Ascending aorta (tissue), 2 donors: ENCODE measurements at regions not wholly inside any gene's neighbourhood (a gene's known extent, or its start where the extent isn't known, plus 50 kb on each side); places are given as distances from the start of the nearest gene placed in this dataset.

Experiments used
- DNase-seq, 2 donors: peaks; one replicate each; pipeline ENCODE4 v3.0.0-alpha.2; 2019; ENCODE audit warnings: low spot score in 2 of 2
- H3K27ac ChIP-seq, 2 donors: fragments of 200-600 bp; sonication (generic); one replicate each; pipeline ENCODE4 v1.5.1; 2016 to 2017; ENCODE audit warnings: mild to moderate bottlenecking in 1 of 2
- H3K27me3 ChIP-seq: fragments of 200-600 bp; sonication (generic); one replicate; pipeline ENCODE4 v1.5.1; 2017
- H3K36me3 ChIP-seq, 2 donors: fragments of 200-600 bp; sonication (generic); one replicate each; pipeline ENCODE4 v1.5.1; 2016
- H3K4me1 ChIP-seq, 2 donors: fragments of 200-600 bp; sonication (generic); one replicate each; pipeline ENCODE4 v1.5.1; 2016 to 2017; ENCODE audit warnings: mild to moderate bottlenecking in 1 of 2
- H3K4me3 ChIP-seq, 2 donors: fragments of 200-600 bp; sonication (generic); one replicate each; pipeline ENCODE4 v1.5.1; 2016 to 2017; ENCODE audit warnings: mild to moderate bottlenecking in 1 of 2
- H3K9me3 ChIP-seq, 2 donors: fragments of 200-600 bp; sonication (generic); one replicate each; pipeline ENCODE4 v1.5.1; 2016
- intact Hi-C: fragments of 100-400 bp; cut with DNase I; formaldehyde crosslinking; loops from one replicate; pipeline ENCODE4 v1.15.1; 2023
- TF ChIP-seq, protein P1 (sequence below), 3 experiments: fragments of 200-600 bp in 2 of 3; fragments of 450-650 bp in 1 of 3; sonication (generic) in 2 of 3; IDR thresholded peaks; one replicate each; pipeline ENCODE4 v1.5.1; 2016 to 2019; ENCODE audit warnings: antibody characterized with exemption in 3 of 3, mild to moderate bottlenecking in 1 of 3, moderate library complexity in 1 of 3

DNA sequence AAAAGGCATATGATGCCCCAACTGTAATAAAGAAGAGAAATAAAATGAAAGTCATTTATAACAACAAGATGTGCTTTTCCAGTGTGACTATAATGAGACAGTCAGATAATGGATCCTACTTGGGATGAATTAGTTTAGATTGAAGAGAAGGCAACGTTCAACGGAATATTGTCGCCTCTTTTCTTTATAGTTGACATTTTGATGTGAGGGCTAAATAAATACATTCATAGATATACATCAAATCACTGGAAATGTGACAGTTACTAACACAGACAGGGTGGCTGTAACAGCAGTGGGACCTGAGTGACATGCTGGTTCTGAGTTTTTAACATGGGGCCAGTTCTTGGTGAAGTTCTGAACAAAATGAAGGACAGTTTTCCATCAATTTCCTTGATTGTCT, 61.1 kb upstream of the ATP2B2 start:
- no peaks in the 10 kb centered on the region for H3K36me3 ChIP-seq
- H3K27me3 ChIP-seq, result no peaks in the 10 kb centered on the region
- no peaks in the 10 kb centered on the region for H3K9me3 ChIP-seq
- intact Hi-C loops, result no loop called here
- TF ChIP-seq, protein P1, sequence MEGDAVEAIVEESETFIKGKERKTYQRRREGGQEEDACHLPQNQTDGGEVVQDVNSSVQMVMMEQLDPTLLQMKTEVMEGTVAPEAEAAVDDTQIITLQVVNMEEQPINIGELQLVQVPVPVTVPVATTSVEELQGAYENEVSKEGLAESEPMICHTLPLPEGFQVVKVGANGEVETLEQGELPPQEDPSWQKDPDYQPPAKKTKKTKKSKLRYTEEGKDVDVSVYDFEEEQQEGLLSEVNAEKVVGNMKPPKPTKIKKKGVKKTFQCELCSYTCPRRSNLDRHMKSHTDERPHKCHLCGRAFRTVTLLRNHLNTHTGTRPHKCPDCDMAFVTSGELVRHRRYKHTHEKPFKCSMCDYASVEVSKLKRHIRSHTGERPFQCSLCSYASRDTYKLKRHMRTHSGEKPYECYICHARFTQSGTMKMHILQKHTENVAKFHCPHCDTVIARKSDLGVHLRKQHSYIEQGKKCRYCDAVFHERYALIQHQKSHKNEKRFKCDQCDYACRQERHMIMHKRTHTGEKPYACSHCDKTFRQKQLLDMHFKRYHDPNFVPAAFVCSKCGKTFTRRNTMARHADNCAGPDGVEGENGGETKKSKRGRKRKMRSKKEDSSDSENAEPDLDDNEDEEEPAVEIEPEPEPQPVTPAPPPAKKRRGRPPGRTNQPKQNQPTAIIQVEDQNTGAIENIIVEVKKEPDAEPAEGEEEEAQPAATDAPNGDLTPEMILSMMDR (IDR thresholded peaks at IDR 0.05), result no peak
- H3K4me3 ChIP-seq, result no peak overlapping the region
- H3K27ac ChIP-seq, result no peak overlapping the region
- peak in 1 of 2 donors; percentile 7 for DNase-seq
- H3K4me1 ChIP-seq, result no peaks in the 10 kb centered on the region

DNA sequence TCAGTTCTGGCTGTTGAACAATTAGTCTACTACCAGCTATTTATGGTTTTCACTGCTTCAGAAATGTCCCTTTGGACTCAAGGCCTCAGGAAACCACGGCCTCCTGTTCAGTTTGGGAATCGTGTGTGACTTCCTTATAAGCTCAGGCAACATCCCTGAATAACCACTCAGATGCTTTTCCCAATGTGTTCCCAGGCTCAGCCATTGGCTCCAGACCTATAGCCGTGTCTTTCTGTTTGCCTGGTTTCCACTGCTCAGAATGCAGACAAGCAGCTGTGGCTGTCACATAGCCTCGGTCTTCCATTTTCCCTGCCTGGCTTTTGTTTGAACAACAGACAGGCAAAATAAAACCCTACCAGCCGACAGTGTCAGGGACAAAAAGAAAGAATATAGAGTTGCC, 63.2 kb upstream of the ATP2B2 start:
- Histone ChIP-seq H3K27ac (no peak overlapping the region), H3K4me3 (no peak overlapping the region), H3K4me1 (no peaks in the 10 kb centered on the region), H3K9me3 (no peaks in the 10 kb centered on the region), H3K36me3 (no peaks in the 10 kb centered on the region), H3K27me3 (no peaks in the 10 kb centered on the region)
- intact Hi-C loops, result no loop called here
- TF ChIP-seq, protein P1 (IDR thresholded peaks at IDR 0.05), result no peak
- no peak for DNase-seq

DNA sequence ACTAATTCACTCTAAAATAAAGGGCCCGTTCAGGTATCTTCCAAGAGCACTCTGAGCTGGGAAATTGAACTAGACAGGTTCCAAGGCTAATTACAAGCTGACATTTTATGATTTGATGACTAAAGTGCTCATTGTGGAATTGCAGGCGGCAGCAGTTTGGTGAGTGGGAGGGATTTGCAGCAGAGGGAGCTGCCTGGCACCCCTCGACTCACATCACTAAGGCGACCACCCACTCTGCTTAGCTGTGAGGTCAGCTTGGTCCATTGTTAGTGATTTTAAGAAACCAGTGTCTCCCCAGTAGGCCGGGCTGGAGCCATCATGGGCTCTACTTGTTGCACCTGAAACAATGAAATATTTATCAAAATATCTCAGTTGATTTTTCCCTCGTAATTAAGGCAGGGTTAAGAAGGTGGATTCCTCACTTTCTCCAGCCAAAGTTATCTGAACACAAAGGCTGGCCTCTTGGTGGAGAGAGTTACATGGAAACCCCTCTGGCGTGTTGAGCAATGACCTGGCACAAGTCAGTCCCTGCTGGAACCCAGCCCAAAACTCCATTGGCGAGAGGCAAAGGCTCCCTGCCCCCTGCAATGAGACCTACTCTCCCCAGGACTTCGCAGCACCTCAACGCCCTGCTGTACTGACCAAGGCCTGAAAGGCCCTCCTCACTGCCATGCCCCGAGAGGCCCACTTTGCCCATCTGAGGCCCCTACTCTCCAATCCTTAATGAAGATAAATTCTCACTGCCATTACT, 65.0 kb upstream of the ATP2B2 start:
- intact Hi-C loops, result no loop called here
- Histone ChIP-seq H3K27me3 (no peaks in the 10 kb centered on the region), H3K4me1 (no peaks in the 10 kb centered on the region), H3K27ac (no peak overlapping the region), H3K36me3 (no peaks in the 10 kb centered on the region), H3K9me3 (no peaks in the 10 kb centered on the region), H3K4me3 (no peak overlapping the region)
- no peak for DNase-seq
- TF ChIP-seq, protein P1 (IDR thresholded peaks at IDR 0.05), result no peak

DNA sequence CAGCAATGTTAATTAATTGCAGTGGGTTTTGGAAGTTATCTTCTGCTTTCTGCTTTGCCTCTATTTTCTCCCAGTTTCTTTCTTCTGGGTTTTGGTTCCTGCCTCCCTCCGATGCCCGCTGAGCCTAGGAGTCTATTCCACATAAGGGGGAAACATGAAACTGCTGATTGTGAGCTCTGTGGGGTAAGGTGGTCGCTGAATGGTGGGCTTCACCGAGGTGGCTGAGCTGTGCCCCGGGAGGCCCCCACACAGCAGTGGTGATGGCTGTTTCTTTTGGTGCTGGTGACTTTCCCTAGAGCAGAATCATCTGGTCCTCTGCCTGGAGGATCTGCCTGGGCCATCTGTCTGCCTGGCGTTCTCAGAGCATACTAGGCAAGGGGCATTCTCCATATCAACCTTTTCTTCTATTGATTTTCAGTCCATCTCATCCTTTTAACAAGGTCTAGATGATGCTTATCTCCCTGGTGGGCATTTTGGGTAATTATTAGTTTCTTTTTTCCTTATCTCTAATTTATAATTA, 68.8 kb upstream of the ATP2B2 start:
- H3K9me3 ChIP-seq, result no peaks in the 10 kb centered on the region
- TF ChIP-seq, protein P1 (IDR thresholded peaks at IDR 0.05), result no peak
- no peaks in the 10 kb centered on the region for H3K27me3 ChIP-seq
- H3K4me3 ChIP-seq, result no peak overlapping the region
- no peaks in the 10 kb centered on the region for H3K4me1 ChIP-seq
- intact Hi-C loops, result no loop called here
- H3K36me3 ChIP-seq, result no peaks in the 10 kb centered on the region
- H3K27ac ChIP-seq, result no peak overlapping the region
- no peak for DNase-seq

DNA sequence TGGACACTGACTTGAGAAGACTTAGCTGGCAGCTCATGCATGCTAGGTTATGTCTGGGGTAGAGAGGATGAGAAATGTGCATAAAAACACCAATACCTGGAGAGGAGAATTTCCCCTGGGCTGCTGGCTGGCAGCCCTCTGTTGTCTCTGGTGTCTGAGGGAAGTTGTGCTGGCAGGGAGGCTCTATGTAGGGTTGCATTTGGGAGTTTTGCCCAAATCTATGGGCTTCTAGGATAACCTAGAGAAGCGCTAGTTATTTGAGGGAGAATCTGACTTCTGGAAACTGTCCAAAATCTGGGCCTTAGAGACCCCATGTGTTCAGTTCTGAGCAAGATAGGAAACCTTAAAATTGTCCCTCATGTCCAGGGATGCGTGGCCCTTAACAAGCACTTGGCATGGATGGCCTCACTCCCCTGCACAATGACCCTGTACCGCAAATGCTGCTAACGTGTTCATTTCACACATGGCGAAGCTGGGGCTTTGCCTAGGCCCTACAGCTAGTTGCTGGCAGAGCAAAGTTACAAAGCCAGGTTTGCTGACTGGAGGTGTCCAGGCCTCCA, 70.3 kb upstream of the ATP2B2 start:
- no peak for DNase-seq
- H3K9me3 ChIP-seq, result no peaks in the 10 kb centered on the region
- no peaks in the 10 kb centered on the region for H3K4me1 ChIP-seq
- no peaks in the 10 kb centered on the region for H3K27me3 ChIP-seq
- intact Hi-C loops, result no loop called here
- H3K27ac ChIP-seq, result no peak overlapping the region
- no peak overlapping the region for H3K4me3 ChIP-seq
- no peaks in the 10 kb centered on the region for H3K36me3 ChIP-seq
- TF ChIP-seq, protein P1 (IDR thresholded peaks at IDR 0.05), result no peak
